ENCODE measurements at regions not wholly inside any gene's neighbourhood (a gene's known extent, or its start where the extent isn't known, plus 50 kb on each side); places are given as distances from the start of the nearest gene placed in this dataset.

GRCh38 chr11:105448703-105449079 lies 161.2 kb upstream of the GRIA4 start:
- H3K4me1 ChIP-seq (ENCODE audit: insufficient read depth, low read length, poor library complexity, severe bottlenecking) = no peaks in the 10 kb centered on the region
- H3K27ac ChIP-seq (ENCODE audit: low read depth, low read length, poor library complexity, severe bottlenecking) = no peak overlapping the region
- ChIA-PET POLR2A (ENCODE audit: low non-redundant PET) (no interaction called here), CTCF (no interaction called here)
- TF ChIP-seq EZH2 (IDR thresholded peaks at IDR 0.05; ENCODE audit: borderline replicate concordance, low read depth, low read length, poor library complexity, severe bottlenecking) = no peak
- no peaks in the 10 kb centered on the region for H3K27me3 ChIP-seq (replicated peaks; ENCODE audit: insufficient read depth, low read depth, low read length, poor library complexity)
- no TSS peak for BruUV-seq (replicated peaks)
- no peaks in the 10 kb centered on the region for H3K36me3 ChIP-seq (ENCODE audit: insufficient read depth, low read length, poor library complexity, severe bottlenecking)
- no peak overlapping the region for H3K4me3 ChIP-seq (ENCODE audit: low read depth, low read length, poor library complexity, severe bottlenecking)
- no peaks in the 10 kb centered on the region for H3K9me3 ChIP-seq (ENCODE audit: low read depth, low read length, poor library complexity, severe bottlenecking)
- intact Hi-C loops (cut with micrococcal nuclease; ENCODE audit: unreplicated experiment) = no loop called here
- no peak for DNase-seq (ENCODE audit: low spot score)

- TF ChIP-seq CTCF (conservative IDR thresholded peaks at IDR 0.05; ENCODE audit: low read depth, low read length) = no peak
- TF ChIP-seq EZH2 (IDR thresholded peaks at IDR 0.05; ENCODE audit: borderline replicate concordance, low read depth, low read length, poor library complexity, severe bottlenecking) = no peak
- Histone ChIP-seq H3K27me3 (replicated peaks; ENCODE audit: insufficient read depth, low read depth, low read length, poor library complexity) (no peaks in the 10 kb centered on the region), H3K4me3 (ENCODE audit: low read depth, low read length, poor library complexity, severe bottlenecking) (no peak overlapping the region), H3K4me1 (ENCODE audit: insufficient read depth, low read length, poor library complexity, severe bottlenecking) (no peaks in the 10 kb centered on the region), H3K27ac (ENCODE audit: low read depth, low read length, poor library complexity, severe bottlenecking) (no peak overlapping the region), H3K36me3 (ENCODE audit: insufficient read depth, low read length, poor library complexity, severe bottlenecking) (no peaks in the 10 kb centered on the region), H3K9me3 (ENCODE audit: low read depth, low read length, poor library complexity, severe bottlenecking) (no peaks in the 10 kb centered on the region)
- ChIA-PET CTCF (no interaction called here), POLR2A (ENCODE audit: low non-redundant PET) (no interaction called here)
- no peak for DNase-seq (ENCODE audit: low spot score)
- intact Hi-C loops (cut with micrococcal nuclease; ENCODE audit: unreplicated experiment) = no loop called here
- no TSS peak for BruUV-seq (replicated peaks)
Measured at GRCh38 chr11:105447936-105448702, 161.8 kb upstream of the GRIA4 start.

DNA sequence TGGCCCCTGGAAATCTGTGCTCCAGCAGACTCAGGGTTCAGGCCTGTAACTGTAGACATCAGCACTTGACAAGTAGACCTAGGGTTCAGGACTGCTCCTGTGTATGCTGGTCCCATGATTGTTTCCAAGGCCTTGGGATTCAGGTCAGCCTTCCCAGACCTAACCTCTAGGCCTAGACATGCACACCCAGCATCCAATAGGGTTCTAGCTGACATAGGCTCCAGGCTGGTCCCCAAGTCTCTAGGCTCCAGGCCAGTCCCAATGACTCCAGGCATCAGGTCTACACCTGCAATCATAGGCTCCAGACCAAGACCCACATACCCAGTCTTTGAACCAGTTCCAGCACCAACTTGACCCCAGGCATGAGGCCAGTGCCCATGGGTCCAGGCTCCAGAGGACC lies 166.2 kb upstream of the GRIA4 start:
- no peaks in the 10 kb centered on the region for H3K9me3 ChIP-seq (ENCODE audit: low read depth, low read length, poor library complexity, severe bottlenecking)
- H3K27me3 ChIP-seq (replicated peaks; ENCODE audit: insufficient read depth, low read depth, low read length, poor library complexity) = no peaks in the 10 kb centered on the region
- intact Hi-C loops (cut with micrococcal nuclease; ENCODE audit: unreplicated experiment) = no loop called here
- H3K36me3 ChIP-seq (ENCODE audit: insufficient read depth, low read length, poor library complexity, severe bottlenecking) = no peaks in the 10 kb centered on the region
- no peak for DNase-seq (ENCODE audit: low spot score)
- no TSS peak for BruUV-seq (replicated peaks)
- CTCF ChIA-PET = no interaction called here
- POLR2A ChIA-PET (ENCODE audit: low non-redundant PET) = no interaction called here
- H3K4me3 ChIP-seq (ENCODE audit: low read depth, low read length, poor library complexity, severe bottlenecking) = no peak overlapping the region
- H3K27ac ChIP-seq (ENCODE audit: low read depth, low read length, poor library complexity, severe bottlenecking) = no peak overlapping the region
- no peaks in the 10 kb centered on the region for H3K4me1 ChIP-seq (ENCODE audit: insufficient read depth, low read length, poor library complexity, severe bottlenecking)
- TF ChIP-seq CTCF (conservative IDR thresholded peaks at IDR 0.05; ENCODE audit: low read depth, low read length) (no peak), EZH2 (IDR thresholded peaks at IDR 0.05; ENCODE audit: borderline replicate concordance, low read depth, low read length, poor library complexity, severe bottlenecking) (no peak)

All from A673 (cell line).